Fibroblast of lung (primary cell): ENCODE measurements at regions not wholly inside any gene's neighbourhood (a gene's known extent, or its start where the extent isn't known, plus 50 kb on each side); places are given as distances from the start of the nearest gene placed in this dataset.

Experiments
- DNase-seq, 2 donors: peaks; one replicate each; pipeline versions ENCODE4 v3.0.0 to v3.0.0-alpha.2; 2010; ENCODE audit warnings: low read depth in 2 of 2
- H2AFZ ChIP-seq: 2 replicates; pipeline ENCODE4 v1.5.1; 2012; ENCODE audit warnings: low read length, control low read depth, inconsistent platforms
- H3K27ac ChIP-seq: 2 replicates; pipeline ENCODE4 v1.5.1; 2011; ENCODE audit warnings: low read length, control low read depth; ENCODE audit not compliant: insufficient read depth
- H3K27me3 ChIP-seq: 2 replicates; pipeline ENCODE4 v1.5.1; 2011; ENCODE audit warnings: mild to moderate bottlenecking, low read length; ENCODE audit not compliant: control insufficient read depth, insufficient read depth
- H3K36me3 ChIP-seq: 2 replicates; pipeline ENCODE4 v1.5.1; 2011; ENCODE audit warnings: low read length; ENCODE audit not compliant: control insufficient read depth, insufficient read depth
- H3K4me1 ChIP-seq: 2 replicates; pipeline ENCODE4 v1.5.1; 2011; ENCODE audit warnings: low read length; ENCODE audit not compliant: control insufficient read depth, insufficient read depth; ENCODE audit errors: extremely low read depth
- H3K4me2 ChIP-seq: 2 replicates; pipeline ENCODE4 v1.5.1; 2011; ENCODE audit warnings: low read length, control low read depth; ENCODE audit not compliant: insufficient read depth; ENCODE audit errors: extremely low read depth
- H3K4me3 ChIP-seq, 4 experiments: fragments of 200-600 bp in 1 of 4; sonication (generic) in 1 of 4; replicated peaks in 1 of 4; 2 replicates each; pipeline ENCODE4 v1.5.1; 2011 to 2016; ENCODE audit warnings: low read length in 4 of 4, low read depth in 3 of 4, mild to moderate bottlenecking in 3 of 4, control low read depth in 2 of 4, inconsistent platforms in 1 of 4, mixed read lengths in 1 of 4; ENCODE audit not compliant: insufficient read depth in 1 of 4; ENCODE audit errors: control extremely low read depth in 1 of 4
- H3K79me2 ChIP-seq: 2 replicates; pipeline ENCODE4 v1.5.1; 2012; ENCODE audit warnings: mild to moderate bottlenecking, low read length, inconsistent platforms; ENCODE audit not compliant: control insufficient read depth, insufficient read depth
- H3K9ac ChIP-seq: 2 replicates; pipeline ENCODE4 v1.5.1; 2011; ENCODE audit warnings: mild to moderate bottlenecking, low read length, control low read depth; ENCODE audit not compliant: insufficient read depth
- H3K9me3 ChIP-seq: 2 replicates; pipeline ENCODE4 v1.5.1; 2012; ENCODE audit warnings: low read depth, low read length; ENCODE audit not compliant: control insufficient read depth, insufficient read depth
- H4K20me1 ChIP-seq: 2 replicates; pipeline ENCODE4 v1.5.1; 2011; ENCODE audit warnings: low read length; ENCODE audit not compliant: control insufficient read depth, insufficient read depth; ENCODE audit errors: extremely low read depth
- EZH2 ChIP-seq: IDR thresholded peaks from 2 replicates; pipeline ENCODE4 v1.5.1; 2012; ENCODE audit warnings: low read length, control low read depth, mild to moderate bottlenecking; ENCODE audit errors: missing control alignments
- TF ChIP-seq, protein P1 (sequence below), 2 donors: IDR thresholded peaks in 1 of 2; conservative IDR thresholded peaks in 1 of 2; 1 replicate in 1 of 2; 2 replicates in 1 of 2; pipeline ENCODE4 v1.5.1; 2011 to 2012; ENCODE audit warnings: low read length in 2 of 2, control low read depth in 1 of 2, inconsistent platforms in 1 of 2, low read depth in 1 of 2, mild to moderate bottlenecking in 1 of 2

DNA sequence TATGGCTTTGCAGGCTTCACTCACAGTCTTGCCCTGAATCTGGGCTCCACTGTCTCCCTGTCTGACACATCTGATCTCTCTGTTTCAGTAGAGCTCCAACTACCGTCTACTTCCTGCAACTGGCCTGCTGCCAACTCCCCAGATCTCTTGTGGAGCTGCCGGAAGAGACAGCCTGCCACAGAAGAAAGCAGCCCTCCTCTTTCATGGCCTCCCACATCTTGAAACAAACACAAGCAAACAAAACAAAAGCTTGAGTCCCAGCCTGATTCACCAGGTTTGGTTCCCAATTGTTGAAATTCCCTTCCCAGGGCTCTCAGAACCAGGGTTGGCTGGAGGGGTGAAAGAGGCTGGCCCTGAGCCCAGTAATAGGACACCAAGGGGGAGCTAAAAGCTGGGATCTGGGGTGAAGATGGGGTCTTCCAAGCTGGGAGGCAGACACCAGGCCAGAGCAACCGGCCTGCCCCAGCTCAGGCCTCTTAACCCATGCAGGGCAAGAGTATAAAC lies 55.3 kb upstream of the CA12 start:
- no peak overlapping the region for H3K4me2 ChIP-seq
- DNase-seq: peak; percentile 76 to 79

DNA sequence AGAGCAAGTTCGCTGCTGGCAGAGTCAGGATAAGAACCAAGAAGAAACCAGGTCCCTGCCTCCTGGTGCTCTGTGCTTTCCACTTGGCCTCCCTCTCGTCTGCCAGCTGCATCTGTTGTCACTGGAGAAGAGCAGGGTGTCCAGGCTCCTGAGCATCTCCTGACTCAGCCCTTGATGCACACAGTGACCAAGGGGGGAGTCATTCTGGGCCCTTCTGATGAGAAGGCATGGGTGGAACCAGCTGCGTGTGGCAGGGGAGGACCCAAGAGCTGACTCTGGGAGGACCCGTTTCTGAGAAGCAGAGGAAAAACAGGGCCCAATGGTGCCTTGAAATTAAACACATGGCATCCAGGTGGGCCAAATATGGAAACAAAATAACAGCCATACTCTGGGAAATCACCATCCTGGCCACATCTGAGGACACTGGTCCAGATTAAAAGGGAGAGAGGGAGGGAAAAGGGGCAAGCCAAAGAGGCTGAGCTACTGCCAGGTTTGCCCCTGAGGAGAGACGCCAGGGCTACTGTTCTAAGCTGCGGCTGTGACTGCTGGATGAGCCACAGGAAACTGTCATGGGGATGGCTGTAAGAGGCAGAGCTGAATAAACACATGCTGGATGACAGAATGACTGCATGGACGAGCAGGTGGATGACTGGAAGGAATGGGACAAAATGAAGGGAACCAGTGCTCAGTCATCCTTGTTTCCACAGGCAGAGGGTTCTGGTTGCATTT lies 58.1 kb upstream of the CA12 start:
- no peaks in the 10 kb centered on the region for H3K79me2 ChIP-seq
- H3K27ac ChIP-seq: no peak overlapping the region
- no peak overlapping the region for H3K4me3 ChIP-seq
- H3K36me3 ChIP-seq: no peaks in the 10 kb centered on the region
- no peak overlapping the region for H3K4me2 ChIP-seq
- no peak overlapping the region for H3K9ac ChIP-seq
- peak in 1 of 2 donors; percentile 25 for DNase-seq
- H4K20me1 ChIP-seq: no peaks in the 10 kb centered on the region
- no peaks in the 10 kb centered on the region for H3K9me3 ChIP-seq
- peaks cover 8% of the 10 kb centered on the region for H3K4me1 ChIP-seq
- peaks cover 8% of the 10 kb centered on the region for H3K27me3 ChIP-seq
- no peak overlapping the region for H2AFZ ChIP-seq
- TF ChIP-seq, protein P1, sequence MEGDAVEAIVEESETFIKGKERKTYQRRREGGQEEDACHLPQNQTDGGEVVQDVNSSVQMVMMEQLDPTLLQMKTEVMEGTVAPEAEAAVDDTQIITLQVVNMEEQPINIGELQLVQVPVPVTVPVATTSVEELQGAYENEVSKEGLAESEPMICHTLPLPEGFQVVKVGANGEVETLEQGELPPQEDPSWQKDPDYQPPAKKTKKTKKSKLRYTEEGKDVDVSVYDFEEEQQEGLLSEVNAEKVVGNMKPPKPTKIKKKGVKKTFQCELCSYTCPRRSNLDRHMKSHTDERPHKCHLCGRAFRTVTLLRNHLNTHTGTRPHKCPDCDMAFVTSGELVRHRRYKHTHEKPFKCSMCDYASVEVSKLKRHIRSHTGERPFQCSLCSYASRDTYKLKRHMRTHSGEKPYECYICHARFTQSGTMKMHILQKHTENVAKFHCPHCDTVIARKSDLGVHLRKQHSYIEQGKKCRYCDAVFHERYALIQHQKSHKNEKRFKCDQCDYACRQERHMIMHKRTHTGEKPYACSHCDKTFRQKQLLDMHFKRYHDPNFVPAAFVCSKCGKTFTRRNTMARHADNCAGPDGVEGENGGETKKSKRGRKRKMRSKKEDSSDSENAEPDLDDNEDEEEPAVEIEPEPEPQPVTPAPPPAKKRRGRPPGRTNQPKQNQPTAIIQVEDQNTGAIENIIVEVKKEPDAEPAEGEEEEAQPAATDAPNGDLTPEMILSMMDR (conservative IDR thresholded peaks at IDR 0.05 in 1 of 2, IDR thresholded peaks at IDR 0.05 in 1 of 2; ENCODE audit: low read depth in 1 of 2, low read length in 2 of 2): no peak
- TF ChIP-seq EZH2: no peak

More for the DNA sequence above, 55.3 kb upstream of the CA12 start:
- no peaks in the 10 kb centered on the region for H3K79me2 ChIP-seq
- no peak overlapping the region for H3K9ac ChIP-seq
- H3K4me3 ChIP-seq: no peak overlapping the region
- H3K9me3 ChIP-seq: no peaks in the 10 kb centered on the region
- no peaks in the 10 kb centered on the region for H3K36me3 ChIP-seq
- peaks cover 8% of the 10 kb centered on the region for H3K4me1 ChIP-seq
- no peaks in the 10 kb centered on the region for H3K27me3 ChIP-seq
- peak overlapping the region; percentile 76 for H2AFZ ChIP-seq
- no peak for TF ChIP-seq EZH2
- TF ChIP-seq, protein P1 (conservative IDR thresholded peaks at IDR 0.05 in 1 of 2, IDR thresholded peaks at IDR 0.05 in 1 of 2; ENCODE audit: low read depth in 1 of 2, low read length in 2 of 2): no peak
- no peaks in the 10 kb centered on the region for H4K20me1 ChIP-seq
- no peak overlapping the region for H3K27ac ChIP-seq

- Histone ChIP-seq H3K79me2 (no peaks in the 10 kb centered on the region), H3K9me3 (no peaks in the 10 kb centered on the region), H4K20me1 (no peaks in the 10 kb centered on the region), H3K4me1 (peaks cover 8% of the 10 kb centered on the region), H3K27ac (no peak overlapping the region), H3K4me3 (no peak overlapping the region), H3K9ac (no peak overlapping the region), H3K36me3 (no peaks in the 10 kb centered on the region), H3K27me3 (peaks cover 8% of the 10 kb centered on the region), H2AFZ (no peak overlapping the region), H3K4me2 (no peak overlapping the region)
- no peak for TF ChIP-seq EZH2
- TF ChIP-seq, protein P1 (conservative IDR thresholded peaks at IDR 0.05 in 1 of 2, IDR thresholded peaks at IDR 0.05 in 1 of 2; ENCODE audit: low read depth in 1 of 2, low read length in 2 of 2): no peak
- DNase-seq: no peak
Observed at GRCh38 chr15:63440265-63440648, 58.6 kb upstream of the CA12 start.
